Loucy (cell line): ENCODE measurements at regions not wholly inside any gene's neighbourhood (a gene's known extent, or its start where the extent isn't known, plus 50 kb on each side); places are given as distances from the start of the nearest gene placed in this dataset.

Source experiments
- H2AFZ ChIP-seq: fragments of 200-600 bp; sonication (generic); 2 replicates; pipeline ENCODE4 v1.6.0; 2016; ENCODE audit warnings: antibody characterized with exemption, mild to moderate bottlenecking, low read length, moderate library complexity
- H3F3A ChIP-seq: fragments of 200-600 bp; 2 replicates; pipeline ENCODE4 v1.6.0; 2016; ENCODE audit warnings: antibody characterized with exemption, low read depth, mild to moderate bottlenecking
- H3K27me3 ChIP-seq: fragments of 200-600 bp; sonication (generic); 2 replicates; pipeline ENCODE4 v1.6.1; 2014; ENCODE audit warnings: low read length, mild to moderate bottlenecking; ENCODE audit not compliant: insufficient read depth, poor library complexity, severe bottlenecking
- H3K36me3 ChIP-seq: fragments of 200-600 bp; sonication (generic); 2 replicates; pipeline ENCODE4 v1.6.1; 2016; ENCODE audit warnings: low read length; ENCODE audit not compliant: insufficient read depth
- H3K4me1 ChIP-seq: fragments of 200-600 bp; sonication (generic); 2 replicates; pipeline ENCODE4 v1.5.1; 2014; ENCODE audit warnings: low read length, mild to moderate bottlenecking; ENCODE audit not compliant: insufficient read depth, poor library complexity, severe bottlenecking
- H3K4me2 ChIP-seq: fragments of 200-600 bp; sonication (generic); 2 replicates; pipeline ENCODE4 v1.6.0; 2014; ENCODE audit warnings: antibody characterized with exemption, low read length, low read depth, mild to moderate bottlenecking; ENCODE audit not compliant: poor library complexity, severe bottlenecking
- H3K4me3 ChIP-seq: fragments of 200-600 bp; sonication (generic); 2 replicates; pipeline ENCODE4 v1.5.1; 2014; ENCODE audit warnings: low read length, mild to moderate bottlenecking, mixed read lengths; ENCODE audit not compliant: poor library complexity, severe bottlenecking
- H3K79me2 ChIP-seq: fragments of 200-600 bp; sonication (generic); 2 replicates; pipeline ENCODE4 v1.6.1; 2014; ENCODE audit warnings: low read length; ENCODE audit not compliant: insufficient read depth
- H3K9ac ChIP-seq: fragments of 200-600 bp; sonication (generic); 2 replicates; pipeline ENCODE4 v1.6.0; 2014; ENCODE audit warnings: mild to moderate bottlenecking, low read depth, low read length, moderate library complexity; ENCODE audit not compliant: poor library complexity, severe bottlenecking
- H3K9me2 ChIP-seq: fragments of 200-600 bp; sonication (generic); replicated peaks from 2 replicates; pipeline ENCODE4 v1.6.1; 2016; ENCODE audit warnings: low read depth, low read length, mixed read lengths
- H3K9me3 ChIP-seq: fragments of 200-600 bp; sonication (generic); 2 replicates; pipeline ENCODE4 v1.6.1; 2014; ENCODE audit warnings: mild to moderate bottlenecking, antibody characterized with exemption, low read length, low read depth; ENCODE audit not compliant: insufficient read depth
- H4K20me1 ChIP-seq: fragments of 200-600 bp; sonication (generic); 2 replicates; pipeline ENCODE4 v1.6.0; 2014; ENCODE audit warnings: antibody characterized with exemption, low read length, mild to moderate bottlenecking; ENCODE audit not compliant: insufficient read depth, poor library complexity, severe bottlenecking
- EZH2phosphoT487 ChIP-seq: fragments of 200-600 bp; IDR thresholded peaks from 2 replicates; pipeline ENCODE4 v1.6.1; 2018; ENCODE audit warnings: antibody characterized with exemption, mild to moderate bottlenecking, moderate library complexity, borderline replicate concordance
- TF ChIP-seq, protein P1 (sequence below): fragments of 200-600 bp; sonication (generic); conservative IDR thresholded peaks from 2 replicates; pipeline ENCODE4 v1.5.1; 2014; ENCODE audit warnings: mild to moderate bottlenecking, antibody characterized with exemption, low read length

DNA sequence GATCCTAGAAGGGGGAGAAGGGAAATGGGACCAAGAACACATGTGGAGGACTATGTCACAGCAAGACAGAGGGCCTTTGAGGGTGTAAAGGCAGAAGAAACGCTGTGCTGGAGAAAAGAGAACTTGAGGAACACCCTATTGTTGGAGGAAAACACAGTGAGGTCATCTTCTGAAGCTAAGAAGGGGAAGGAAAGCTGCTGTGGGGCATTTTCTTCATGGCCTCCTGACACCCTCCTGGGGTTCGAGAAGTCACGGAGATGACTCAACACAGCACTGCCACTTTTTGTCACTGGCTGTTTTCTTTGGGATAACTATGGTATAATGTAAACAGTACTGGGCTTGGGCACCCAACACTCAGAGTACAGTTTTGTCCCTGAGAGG is 492.6 kb upstream of the CADM1 start:
- no peak overlapping the region for H3K9ac ChIP-seq
- H4K20me1 ChIP-seq, result no peaks in the 10 kb centered on the region
- TF ChIP-seq EZH2phosphoT487, result no peak
- TF ChIP-seq, protein P1, sequence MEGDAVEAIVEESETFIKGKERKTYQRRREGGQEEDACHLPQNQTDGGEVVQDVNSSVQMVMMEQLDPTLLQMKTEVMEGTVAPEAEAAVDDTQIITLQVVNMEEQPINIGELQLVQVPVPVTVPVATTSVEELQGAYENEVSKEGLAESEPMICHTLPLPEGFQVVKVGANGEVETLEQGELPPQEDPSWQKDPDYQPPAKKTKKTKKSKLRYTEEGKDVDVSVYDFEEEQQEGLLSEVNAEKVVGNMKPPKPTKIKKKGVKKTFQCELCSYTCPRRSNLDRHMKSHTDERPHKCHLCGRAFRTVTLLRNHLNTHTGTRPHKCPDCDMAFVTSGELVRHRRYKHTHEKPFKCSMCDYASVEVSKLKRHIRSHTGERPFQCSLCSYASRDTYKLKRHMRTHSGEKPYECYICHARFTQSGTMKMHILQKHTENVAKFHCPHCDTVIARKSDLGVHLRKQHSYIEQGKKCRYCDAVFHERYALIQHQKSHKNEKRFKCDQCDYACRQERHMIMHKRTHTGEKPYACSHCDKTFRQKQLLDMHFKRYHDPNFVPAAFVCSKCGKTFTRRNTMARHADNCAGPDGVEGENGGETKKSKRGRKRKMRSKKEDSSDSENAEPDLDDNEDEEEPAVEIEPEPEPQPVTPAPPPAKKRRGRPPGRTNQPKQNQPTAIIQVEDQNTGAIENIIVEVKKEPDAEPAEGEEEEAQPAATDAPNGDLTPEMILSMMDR, result no peak
- H3K4me2 ChIP-seq, result no peak overlapping the region
- H3F3A ChIP-seq, result no peaks in the 10 kb centered on the region
- H3K9me2 ChIP-seq, result no peaks in the 10 kb centered on the region
- no peak overlapping the region for H3K4me3 ChIP-seq
- no peaks in the 10 kb centered on the region for H3K4me1 ChIP-seq
- H2AFZ ChIP-seq, result no peak overlapping the region
- H3K9me3 ChIP-seq, result no peaks in the 10 kb centered on the region
- no peaks in the 10 kb centered on the region for H3K36me3 ChIP-seq
- no peaks in the 10 kb centered on the region for H3K79me2 ChIP-seq
- H3K27me3 ChIP-seq, result no peaks in the 10 kb centered on the region

DNA sequence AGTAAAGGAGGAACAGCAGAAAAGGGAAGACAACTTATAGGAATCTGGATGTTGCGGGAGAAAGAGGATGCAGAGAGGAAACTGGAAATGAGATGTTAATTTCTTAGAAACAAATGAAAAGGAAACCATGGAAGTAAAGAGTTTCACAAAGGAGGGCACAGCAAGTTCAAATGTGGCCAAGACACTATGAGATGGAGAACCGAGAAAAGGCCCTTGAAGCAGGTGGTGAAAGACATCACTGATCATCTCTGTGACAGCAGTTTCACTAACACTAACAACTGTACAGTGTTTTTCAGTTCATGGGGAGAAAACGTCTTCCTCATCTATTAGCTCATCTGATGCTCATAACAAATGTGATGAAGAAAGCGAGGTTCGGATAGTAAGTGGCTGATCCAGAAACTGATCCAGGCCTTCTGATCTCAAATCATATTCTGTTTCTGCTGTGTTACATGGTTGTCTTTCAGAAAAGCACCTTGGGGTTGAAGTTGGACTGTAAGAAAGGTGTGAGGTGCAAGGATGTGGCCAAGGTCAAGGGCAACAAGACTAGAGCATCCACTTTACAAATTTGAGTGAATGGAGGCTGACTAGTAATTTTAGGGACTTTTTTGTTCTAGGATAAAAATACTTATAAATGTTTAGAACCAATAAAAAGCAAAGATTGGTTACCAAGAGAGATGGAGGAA is 492.1 kb upstream of the CADM1 start:
- Histone ChIP-seq H3K36me3 (no peaks in the 10 kb centered on the region), H3K4me2 (no peak overlapping the region)

DNA sequence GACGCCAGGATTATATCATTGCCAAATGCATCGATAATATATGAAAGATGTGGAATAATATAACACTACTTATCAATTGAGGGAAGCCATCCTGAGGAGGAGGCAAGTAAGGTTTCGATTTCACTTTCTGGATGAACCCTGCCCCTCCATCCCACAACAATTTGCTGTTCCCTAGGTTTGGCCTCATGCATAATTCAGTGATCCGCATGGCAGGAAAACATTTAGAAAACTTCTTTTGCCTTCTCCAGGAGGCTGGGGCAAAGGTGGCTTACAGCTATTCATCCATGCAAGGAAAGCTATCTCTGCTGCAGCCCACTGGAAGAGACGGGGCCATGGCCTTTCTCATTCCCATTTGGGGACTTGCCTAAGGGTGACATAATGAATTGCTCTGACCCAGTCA is 489.4 kb upstream of the CADM1 start:
- Histone ChIP-seq H3F3A (no peaks in the 10 kb centered on the region), H3K27me3 (no peaks in the 10 kb centered on the region), H3K4me3 (no peak overlapping the region), H3K79me2 (no peaks in the 10 kb centered on the region), H3K36me3 (no peaks in the 10 kb centered on the region), H3K9me3 (no peaks in the 10 kb centered on the region), H3K4me1 (no peaks in the 10 kb centered on the region), H3K4me2 (no peak overlapping the region), H3K9ac (no peak overlapping the region), H2AFZ (no peak overlapping the region), H4K20me1 (no peaks in the 10 kb centered on the region), H3K9me2 (no peaks in the 10 kb centered on the region)
- TF ChIP-seq, protein P1, result no peak
- TF ChIP-seq EZH2phosphoT487, result no peak

More for the DNA sequence above, 492.1 kb upstream of the CADM1 start:
- H3K4me3 ChIP-seq, result no peak overlapping the region
- no peak overlapping the region for H3K9ac ChIP-seq
- H3K27me3 ChIP-seq, result no peaks in the 10 kb centered on the region
- H3K9me3 ChIP-seq, result no peaks in the 10 kb centered on the region
- H3K9me2 ChIP-seq, result no peaks in the 10 kb centered on the region
- H3F3A ChIP-seq, result no peaks in the 10 kb centered on the region
- TF ChIP-seq, protein P1, result no peak
- no peak for TF ChIP-seq EZH2phosphoT487
- H4K20me1 ChIP-seq, result no peaks in the 10 kb centered on the region
- H3K4me1 ChIP-seq, result no peaks in the 10 kb centered on the region
- no peak overlapping the region for H2AFZ ChIP-seq
- H3K79me2 ChIP-seq, result no peaks in the 10 kb centered on the region
